B cell (primary cell): ENCODE measurements at regions not wholly inside any gene's neighbourhood (a gene's known extent, or its start where the extent isn't known, plus 50 kb on each side); places are given as distances from the start of the nearest gene placed in this dataset.

ENCODE experiments used
- ATAC-seq: fragments of 200-7000 bp; cut with Tn5 transposase; one replicate; pipeline ENCODE4 v1.10.0; 2021; ENCODE audit warnings: low read depth, mild to moderate bottlenecking, moderate number of reproducible peaks, moderate library complexity
- CTCF ChIA-PET: fragments of 350-600 bp; sonication (Branson Sonifier 250); formaldehyde crosslinking; loops from one replicate; lab custom pipeline; 2021; ENCODE audit warnings: antibody characterized with exemption, inconsistent platforms; lab: Charles Lee
- POLR2A ChIA-PET: fragments of 350-600 bp; sonication (Branson Sonifier 250); formaldehyde crosslinking; loops from one replicate; lab custom pipeline; 2021; ENCODE audit warnings: antibody characterized with exemption; lab: Charles Lee
- DNase-seq: peaks from one replicate; pipeline ENCODE4 v3.0.0; 2013
- H2AFZ ChIP-seq: 2 replicates; pipeline ENCODE4 v1.6.1; 2012; ENCODE audit warnings: mild to moderate bottlenecking, low read depth, low read length; ENCODE audit not compliant: insufficient read depth, poor library complexity, severe bottlenecking
- H3K27ac ChIP-seq, 2 donors: 1 replicate in 1 of 2; 2 replicates in 1 of 2; pipeline ENCODE4 v1.5.1; 2012 to 2013; ENCODE audit warnings: low read length in 2 of 2, mild to moderate bottlenecking in 2 of 2, moderate library complexity in 1 of 2
- H3K27me3 ChIP-seq, 4 experiments: fragments of 200-600 bp in 1 of 4; sonication (generic) in 1 of 4; replicated peaks in 1 of 4; 1 replicate in 2 of 4; 2 replicates in 2 of 4; pipeline versions ENCODE4 v1.6.1 to v1.7.0; 2013 to 2016; ENCODE audit warnings: low read length in 3 of 4, mild to moderate bottlenecking in 2 of 4, mixed read lengths in 1 of 4, moderate library complexity in 1 of 4; ENCODE audit not compliant: insufficient read depth in 4 of 4, control insufficient read depth in 3 of 4; ENCODE audit errors: control extremely low read depth in 1 of 4
- H3K36me3 ChIP-seq, 2 experiments: replicated peaks in 1 of 2; 1 replicate in 1 of 2; 2 replicates in 1 of 2; pipeline versions ENCODE4 v1.6.1 to v1.7.1; 2013; ENCODE audit warnings: low read length in 1 of 2; ENCODE audit not compliant: insufficient read depth in 2 of 2, control insufficient read depth in 1 of 2; ENCODE audit errors: control extremely low read depth in 1 of 2, extremely low read depth in 1 of 2
- H3K4me1 ChIP-seq, 2 donors: fragments of 200-600 bp in 1 of 2; sonication (generic) in 1 of 2; 1 replicate in 1 of 2; 2 replicates in 1 of 2; pipeline versions ENCODE4 v1.5.1 to v1.6.1; 2013 to 2017; ENCODE audit warnings: low read length in 2 of 2; ENCODE audit not compliant: control insufficient read depth in 2 of 2, insufficient read depth in 2 of 2
- H3K4me2 ChIP-seq: replicated peaks from 2 replicates; pipeline ENCODE3; 2012; ENCODE audit warnings: mild to moderate bottlenecking, low read depth, low read length; ENCODE audit not compliant: poor library complexity, severe bottlenecking
- H3K4me3 ChIP-seq, 5 experiments: fragments of 200-600 bp in 1 of 5; sonication (generic) in 1 of 5; 1 replicate in 3 of 5; 2 replicates in 2 of 5; pipeline versions ENCODE4 v1.5.1 to v1.7.0; 2011 to 2016; ENCODE audit warnings: low read length in 4 of 5, mild to moderate bottlenecking in 4 of 5, low read depth in 2 of 5, control low read depth in 1 of 5, moderate library complexity in 1 of 5; ENCODE audit not compliant: insufficient read depth in 1 of 5; ENCODE audit errors: control extremely low read depth in 1 of 5, extremely low read depth in 1 of 5
- H3K79me2 ChIP-seq: fragments of 200-600 bp; sonication (generic); one replicate; pipeline ENCODE4 v1.6.0; 2016; ENCODE audit warnings: low read length; ENCODE audit not compliant: control insufficient read depth, insufficient read depth
- H3K9ac ChIP-seq: fragments of 200-600 bp; sonication (generic); 2 replicates; pipeline ENCODE4 v1.6.1; 2017; ENCODE audit warnings: mild to moderate bottlenecking, low read length, moderate library complexity
- H3K9me3 ChIP-seq, 3 donors: one replicate each; pipeline versions ENCODE4 v1.6.1 to v1.7.1; 2013; ENCODE audit warnings: low read length in 2 of 3; ENCODE audit not compliant: control insufficient read depth in 2 of 3, insufficient read depth in 1 of 3; ENCODE audit errors: control extremely low read depth in 1 of 3
- H4K20me1 ChIP-seq: 2 replicates; pipeline ENCODE4 v1.6.0; 2012; ENCODE audit warnings: mild to moderate bottlenecking, low read length; ENCODE audit not compliant: insufficient read depth, control insufficient read depth, poor library complexity, severe bottlenecking
- H3K27ac Mint-ChIP-seq: one replicate; pipeline ENCODE4 v1.8.0; 2021; ENCODE audit warnings: mixed read lengths
- H3K27me3 Mint-ChIP-seq: one replicate; pipeline ENCODE4 v1.8.0; 2021; ENCODE audit warnings: mixed read lengths
- H3K4me1 Mint-ChIP-seq: one replicate; pipeline ENCODE4 v1.8.0; 2021; ENCODE audit warnings: mixed read lengths
- H3K4me3 Mint-ChIP-seq: one replicate; pipeline ENCODE4 v1.8.0; 2021; ENCODE audit warnings: mixed read lengths
- H3K9me3 Mint-ChIP-seq: one replicate; pipeline ENCODE4 v1.8.0; 2022; ENCODE audit warnings: mixed read lengths; ENCODE audit not compliant: insufficient read depth
- CTCF ChIP-seq: fragments of 200-600 bp; IDR thresholded peaks from one replicate; pipeline ENCODE4 v1.8.0; 2022; ENCODE audit warnings: antibody characterized with exemption, mild to moderate bottlenecking
- EZH2 ChIP-seq: IDR thresholded peaks from 2 replicates; pipeline ENCODE4 v1.6.1; 2012; ENCODE audit warnings: borderline replicate concordance, low read depth, mild to moderate bottlenecking, moderate library complexity, low read length; ENCODE audit not compliant: insufficient read depth, poor library complexity, severe bottlenecking
- WGBS: methylation state at CpG from one replicate; pipeline ENCODE4 v1.1.5; 2013; ENCODE audit warnings: missing lambda C conversion rate; ENCODE audit not compliant: insufficient coverage; 5-methylcytosine and 5-hydroxymethylcytosine counted together
- intact Hi-C: fragments of 100-400 bp; cut with micrococcal nuclease; formaldehyde crosslinking; loops from one replicate; pipeline ENCODE4 v1.10.0; 2022

DNA sequence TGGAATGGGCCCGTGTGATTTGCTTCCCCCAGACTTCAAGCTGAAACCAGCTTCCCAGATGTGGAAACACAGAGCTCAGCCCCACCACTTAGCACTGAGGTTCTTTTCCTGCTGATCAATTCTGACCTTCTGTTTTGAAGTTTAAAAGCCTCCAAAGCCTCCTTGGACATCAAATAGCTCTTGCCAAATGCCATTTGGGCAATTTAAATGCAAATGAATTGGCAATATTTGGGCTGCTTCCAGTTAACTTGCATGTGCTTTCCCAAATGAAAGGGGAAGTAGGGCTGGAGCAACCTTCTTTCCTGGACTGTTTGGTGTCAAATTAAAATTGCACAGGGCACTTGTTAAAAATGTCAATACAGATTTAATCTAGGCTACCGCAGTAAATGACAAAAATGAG, 710.5 kb downstream of the TLR4 start:
- ChIA-PET CTCF (no interaction called here), POLR2A (no interaction called here)
- H3K27me3 Mint-ChIP-seq: no peaks in the 10 kb centered on the region
- Histone ChIP-seq H3K27ac (no peak overlapping the region), H3K27me3 (no peaks in the 10 kb centered on the region), H2AFZ (no peak overlapping the region), H3K4me3 (no peak overlapping the region), H4K20me1 (no peaks in the 10 kb centered on the region), H3K79me2 (no peaks in the 10 kb centered on the region), H3K4me2 (no peak overlapping the region), H3K9me3 (peaks cover 0 to 3% (median 0%) of the 10 kb centered on the region in 3 donors), H3K4me1 (no peaks in the 10 kb centered on the region), H3K36me3 (no peaks in the 10 kb centered on the region), H3K9ac (no peak overlapping the region)
- no peak for ATAC-seq
- intact Hi-C loops: no loop called here
- WGBS: 38% methylated on average over 2 of the region's 2 CpGs
- no peaks in the 10 kb centered on the region for H3K4me1 Mint-ChIP-seq
- DNase-seq: no peak
- H3K4me3 Mint-ChIP-seq: no peak overlapping the region
- no peak for TF ChIP-seq EZH2
- TF ChIP-seq CTCF: no peak
- no peak overlapping the region for H3K27ac Mint-ChIP-seq
- no peaks in the 10 kb centered on the region for H3K9me3 Mint-ChIP-seq

- Histone ChIP-seq H3K4me2 (no peak overlapping the region), H3K36me3 (no peaks in the 10 kb centered on the region), H4K20me1 (no peaks in the 10 kb centered on the region), H3K4me3 (no peak overlapping the region), H3K4me1 (no peaks in the 10 kb centered on the region), H2AFZ (no peak overlapping the region), H3K27ac (no peak overlapping the region), H3K27me3 (no peaks in the 10 kb centered on the region), H3K9me3 (peaks cover 0 to under 1% (median 0%) of the 10 kb centered on the region in 3 donors), H3K79me2 (no peaks in the 10 kb centered on the region), H3K9ac (no peak overlapping the region)
- intact Hi-C loops: no loop called here
- TF ChIP-seq EZH2 (no peak), CTCF (no peak)
- no peaks in the 10 kb centered on the region for H3K4me1 Mint-ChIP-seq
- ChIA-PET POLR2A (no interaction called here), CTCF (no interaction called here)
- no peak for ATAC-seq
- H3K27ac Mint-ChIP-seq: no peak overlapping the region
- H3K4me3 Mint-ChIP-seq: no peak overlapping the region
- no CpG with 5 or more reads among the region's 2 CpGs for WGBS
- H3K27me3 Mint-ChIP-seq: no peaks in the 10 kb centered on the region
- no peaks in the 10 kb centered on the region for H3K9me3 Mint-ChIP-seq
- no peak for DNase-seq
These were observed 714.8 kb downstream of the TLR4 start for GRCh38 chr9:118418887-118419565.
